HG03139 (cell line): ENCODE measurements at regions not wholly inside any gene's neighbourhood (a gene's known extent, or its start where the extent isn't known, plus 50 kb on each side); places are given as distances from the start of the nearest gene placed in this dataset.

Source experiments
- ATAC-seq: cut with Tn5 transposase; IDR thresholded peaks from one replicate; pipeline ENCODE4 v1.9.1; 2021; ENCODE audit not compliant: unreplicated experiment

DNA sequence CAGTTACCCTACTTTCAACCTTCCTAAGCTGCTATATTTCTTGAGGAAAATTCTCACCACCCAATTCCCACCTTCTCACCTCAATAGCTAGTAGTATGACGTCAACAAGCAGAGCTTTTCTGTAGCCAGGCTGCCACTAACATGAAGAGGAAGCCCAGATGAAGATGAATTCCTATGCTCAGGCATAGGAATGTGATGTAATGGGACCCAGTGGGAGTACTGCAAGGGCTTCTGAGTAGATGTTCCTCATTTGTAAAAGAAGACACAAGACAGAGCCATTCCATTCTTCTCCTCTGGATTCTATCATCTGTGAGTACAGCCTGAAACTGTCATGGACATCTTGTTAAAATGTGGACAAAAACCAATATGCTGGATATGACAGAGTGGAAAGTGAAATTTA, 81.6 kb upstream of the KLF3 start:
- ATAC-seq = no peak

DNA sequence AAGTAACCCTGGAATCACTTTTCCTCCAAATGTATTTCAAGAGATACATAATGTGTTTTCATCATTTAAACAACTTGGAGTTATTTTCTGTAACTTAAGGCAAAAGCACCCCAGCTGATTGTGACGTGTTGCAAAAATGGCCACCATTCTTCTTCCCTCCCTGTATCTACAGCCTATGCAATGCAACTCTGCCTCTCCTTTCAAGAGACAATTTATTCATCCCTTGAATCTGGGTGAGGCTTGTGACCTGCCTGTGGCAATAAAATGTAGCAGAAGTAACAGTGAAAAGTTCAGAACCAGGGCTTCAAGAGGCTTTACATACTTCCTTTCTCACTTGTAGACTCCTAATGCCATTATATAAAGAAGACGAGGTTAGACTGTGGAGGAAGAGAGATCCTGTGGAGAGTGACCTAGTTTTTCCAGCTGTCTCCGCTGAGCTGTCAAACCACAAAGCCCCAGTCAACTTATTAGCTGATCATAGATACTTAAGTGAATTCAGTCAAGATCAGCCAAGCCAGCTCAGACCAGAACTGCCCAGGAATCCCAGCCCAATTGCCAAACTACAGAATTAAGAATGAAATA, 81.0 kb upstream of the KLF3 start:
- no peak for ATAC-seq

DNA sequence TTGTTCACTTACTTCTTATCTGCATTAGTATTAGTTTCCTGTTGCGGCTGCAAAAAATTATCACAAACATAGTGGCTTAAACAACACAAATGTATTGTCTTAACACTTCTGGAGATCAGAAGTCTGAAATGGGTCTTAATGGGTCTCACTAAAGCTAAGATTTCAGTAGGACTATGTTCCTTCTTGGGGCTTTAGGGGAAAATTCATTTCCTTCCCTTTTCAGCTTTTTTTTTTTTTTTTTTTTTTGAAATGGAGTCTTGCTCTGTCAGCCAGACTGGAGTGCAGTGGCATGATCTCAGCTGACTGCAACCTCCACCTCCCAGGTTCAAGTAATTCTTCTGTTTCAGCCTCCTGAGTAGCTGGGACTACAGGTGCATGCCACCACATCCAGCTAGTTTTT, 78.1 kb upstream of the KLF3 start:
- no peak for ATAC-seq

GRCh38 chr4:38587106-38587505, 76.9 kb upstream of the KLF3 start:
- no peak for ATAC-seq

- no peak for ATAC-seq
These were observed 74.0 kb upstream of the KLF3 start for GRCh38 chr4:38590046-38590445.

DNA sequence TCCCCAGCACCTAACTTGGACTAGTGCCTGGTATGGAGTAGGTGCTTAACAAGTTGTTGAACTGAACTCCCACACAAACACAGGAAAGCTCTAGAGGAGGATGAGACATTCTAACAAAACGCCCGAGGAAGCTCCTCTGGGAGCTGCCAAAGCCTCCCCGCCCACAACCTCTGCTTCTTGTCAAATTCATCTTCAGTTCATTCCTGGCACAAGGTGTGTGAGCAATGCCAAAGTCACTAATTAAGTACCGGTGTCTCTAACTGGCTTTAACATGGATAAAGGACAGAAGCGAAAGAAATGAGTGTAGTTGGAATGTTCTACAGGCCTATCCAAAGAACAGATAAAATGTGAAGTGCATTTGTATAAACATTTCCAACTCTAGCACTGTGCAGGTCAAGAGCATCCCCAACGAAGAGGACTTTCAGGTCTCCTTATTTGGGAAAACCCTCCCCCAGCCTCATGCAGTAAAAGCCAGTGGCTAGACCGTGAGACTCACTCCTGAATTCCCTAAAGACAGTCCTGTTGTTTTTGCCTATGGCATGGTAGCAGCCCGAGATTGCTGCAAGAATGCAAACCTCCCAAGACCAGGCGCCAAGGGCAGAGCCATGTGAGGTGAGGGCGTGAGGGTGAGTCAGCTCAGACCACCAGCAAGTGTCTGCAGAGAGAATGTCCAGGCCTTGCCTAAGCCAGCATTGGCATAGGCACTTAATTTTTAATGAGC, 72.2 kb upstream of the KLF3 start:
- no peak for ATAC-seq

DNA sequence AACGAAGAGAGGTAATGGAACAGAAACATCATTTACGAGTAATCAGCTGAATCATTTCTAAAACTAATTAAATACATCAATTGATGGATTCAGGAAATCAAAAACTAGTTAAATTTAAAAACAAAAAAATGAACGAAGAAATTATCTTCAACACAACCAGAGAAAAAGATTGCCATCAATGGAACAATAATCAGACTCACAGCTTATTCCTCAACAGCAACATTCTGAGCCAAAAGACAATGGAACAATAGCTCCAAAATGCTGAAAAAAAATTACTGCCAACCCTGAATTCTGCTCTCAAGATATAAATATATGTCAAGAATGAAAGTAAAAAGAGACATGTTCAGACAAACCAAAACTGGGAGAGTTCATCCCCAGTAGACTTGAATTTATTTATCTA, 65.5 kb upstream of the KLF3 start:
- no peak for ATAC-seq

- ATAC-seq = no peak
These were observed 63.4 kb upstream of the KLF3 start for GRCh38 chr4:38600575-38600974.

DNA sequence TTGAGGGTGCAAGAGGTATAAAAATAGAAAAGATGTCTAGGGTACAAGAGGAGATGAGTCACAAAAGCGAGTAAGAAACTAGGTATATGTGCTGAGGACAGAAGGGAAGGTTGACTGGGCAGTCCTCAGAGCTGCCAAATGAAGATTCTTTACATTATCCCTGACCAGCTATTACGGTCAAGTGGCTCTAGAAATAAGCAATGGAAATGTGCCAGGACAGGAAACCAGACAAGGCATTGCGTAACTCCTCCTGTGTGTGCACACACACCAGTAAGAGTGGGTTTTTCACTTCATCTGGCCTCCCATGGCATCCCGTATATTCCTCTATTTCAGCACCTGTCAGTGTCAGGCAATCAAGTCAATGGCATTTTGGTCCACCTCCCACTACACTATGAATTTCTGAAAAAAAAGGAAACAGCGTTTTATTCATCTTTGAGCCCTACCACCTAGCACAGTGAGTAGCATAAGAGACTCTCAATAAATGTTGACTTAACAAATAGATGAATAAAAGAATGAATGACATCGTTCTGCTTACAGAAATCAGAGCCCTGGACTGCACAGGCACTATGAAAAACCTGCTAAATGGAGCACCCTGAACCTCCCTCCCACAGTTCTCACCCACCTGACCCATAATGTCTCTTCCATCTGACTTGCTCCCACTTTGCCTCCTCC, 62.6 kb upstream of the KLF3 start:
- no peak for ATAC-seq

DNA sequence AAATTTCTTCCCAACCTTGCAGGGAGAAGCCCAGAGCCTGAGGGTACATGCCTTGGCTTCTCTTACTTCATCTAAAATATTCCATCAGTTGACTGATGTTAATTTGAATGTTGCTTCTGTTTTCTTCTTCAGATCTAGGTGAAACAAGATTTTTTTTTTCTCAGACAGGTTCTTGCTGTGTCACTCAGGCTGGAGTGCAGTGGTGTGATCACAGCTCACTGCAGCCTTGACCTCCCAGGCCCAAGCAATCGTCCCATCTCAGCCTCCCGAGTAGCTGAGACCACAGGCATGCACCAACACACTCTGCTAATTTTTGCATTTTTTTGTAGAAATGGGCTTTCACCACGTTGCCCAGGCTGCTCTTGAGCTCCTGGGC, 62.1 kb upstream of the KLF3 start:
- ATAC-seq = no peak

DNA sequence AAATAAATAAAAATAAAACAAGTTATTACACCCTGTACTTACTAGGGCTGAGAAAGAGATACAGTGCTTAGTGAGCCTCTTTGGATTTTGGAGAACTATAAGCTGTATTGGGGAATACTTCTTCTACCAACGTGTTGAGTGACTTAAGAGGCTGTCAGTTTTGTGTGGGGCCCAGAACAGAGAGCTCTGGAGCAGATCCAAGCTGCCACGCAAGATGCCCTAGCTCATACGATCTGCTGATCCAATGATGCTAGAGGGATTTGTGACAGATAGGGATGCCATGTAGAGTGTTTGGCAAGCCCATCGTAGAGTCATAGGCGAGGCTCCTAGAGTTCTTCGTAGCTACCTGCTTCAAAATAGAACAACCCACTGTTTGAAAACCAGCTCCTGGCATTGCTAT, 60.3 kb upstream of the KLF3 start:
- ATAC-seq = no peak

DNA sequence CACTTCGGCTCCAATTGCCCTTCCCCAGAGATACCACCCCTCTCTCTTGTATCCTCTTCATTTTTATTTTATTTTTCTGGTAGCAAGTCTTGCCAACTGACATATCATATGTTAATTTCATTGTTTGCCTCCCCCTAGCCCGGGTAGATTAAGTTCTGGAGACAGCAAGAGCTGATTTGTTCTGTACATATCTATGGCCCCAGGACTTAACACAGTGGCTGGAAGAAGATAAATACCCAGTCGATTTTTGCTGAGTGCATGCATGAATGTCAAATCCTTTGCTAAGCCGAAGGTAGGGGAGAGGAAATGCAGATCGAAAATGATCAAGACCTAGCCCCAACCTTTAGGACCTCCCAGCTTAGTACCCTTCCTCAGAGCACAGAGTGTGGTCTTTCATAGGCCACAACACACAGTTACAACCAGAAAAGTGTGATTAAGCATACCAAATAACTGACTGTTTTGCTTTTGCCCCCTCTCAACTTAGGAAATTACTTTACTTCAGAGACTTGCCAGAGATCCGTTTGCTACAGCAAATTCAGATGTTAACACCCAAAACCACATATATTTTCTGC, 58.7 kb upstream of the KLF3 start:
- ATAC-seq = no peak

- no peak for ATAC-seq
These were observed 58.0 kb upstream of the KLF3 start for GRCh38 chr4:38605753-38606586.

- no peak for ATAC-seq
These were observed 57.5 kb upstream of the KLF3 start for GRCh38 chr4:38606587-38606905.

GRCh38 chr4:38609614-38610013, 54.4 kb upstream of the KLF3 start:
- no peak for ATAC-seq

- no peak for ATAC-seq
These were observed 53.5 kb upstream of the KLF3 start for GRCh38 chr4:38610521-38610920.

DNA sequence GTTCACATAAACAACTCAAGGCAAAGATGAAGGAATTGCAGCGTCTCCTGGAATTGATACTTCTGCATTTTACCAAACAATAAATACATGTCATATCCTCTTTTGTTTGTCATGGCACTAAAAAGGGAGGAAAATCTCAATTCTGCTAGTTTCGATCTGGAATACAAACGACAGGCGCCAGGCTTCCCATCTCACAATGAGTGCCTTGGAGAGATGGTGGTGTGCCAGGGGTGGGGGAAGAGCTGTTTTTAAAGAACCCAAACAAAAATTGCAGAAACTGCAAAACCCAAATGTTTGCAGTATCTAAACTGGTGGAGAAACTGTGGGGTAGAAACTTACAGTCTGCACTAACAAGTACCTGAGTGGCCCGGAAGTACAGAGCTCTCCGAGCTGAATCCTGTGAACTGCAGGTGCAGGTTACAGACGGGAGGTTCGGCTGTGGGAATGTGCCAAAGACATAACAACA, 53.0 kb upstream of the KLF3 start:
- no peak for ATAC-seq

DNA sequence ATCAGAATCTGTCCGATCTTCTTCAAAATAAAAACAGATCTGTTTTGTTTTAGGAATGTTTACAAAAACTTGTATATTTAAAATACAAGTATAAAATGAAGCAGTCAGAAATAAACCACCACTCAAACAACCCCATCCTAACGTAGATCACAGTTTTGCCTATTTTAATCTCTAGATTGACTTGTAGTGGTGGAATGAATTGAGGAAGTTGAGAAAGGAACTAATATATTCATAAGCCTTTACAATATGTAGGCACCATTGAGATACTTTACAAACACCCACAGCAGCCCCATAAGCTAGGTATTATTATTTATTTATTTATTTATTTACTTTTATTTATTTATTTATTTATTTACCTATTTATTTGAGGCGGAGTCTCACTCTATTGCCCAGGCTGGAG, 52.3 kb upstream of the KLF3 start:
- no peak for ATAC-seq

DNA sequence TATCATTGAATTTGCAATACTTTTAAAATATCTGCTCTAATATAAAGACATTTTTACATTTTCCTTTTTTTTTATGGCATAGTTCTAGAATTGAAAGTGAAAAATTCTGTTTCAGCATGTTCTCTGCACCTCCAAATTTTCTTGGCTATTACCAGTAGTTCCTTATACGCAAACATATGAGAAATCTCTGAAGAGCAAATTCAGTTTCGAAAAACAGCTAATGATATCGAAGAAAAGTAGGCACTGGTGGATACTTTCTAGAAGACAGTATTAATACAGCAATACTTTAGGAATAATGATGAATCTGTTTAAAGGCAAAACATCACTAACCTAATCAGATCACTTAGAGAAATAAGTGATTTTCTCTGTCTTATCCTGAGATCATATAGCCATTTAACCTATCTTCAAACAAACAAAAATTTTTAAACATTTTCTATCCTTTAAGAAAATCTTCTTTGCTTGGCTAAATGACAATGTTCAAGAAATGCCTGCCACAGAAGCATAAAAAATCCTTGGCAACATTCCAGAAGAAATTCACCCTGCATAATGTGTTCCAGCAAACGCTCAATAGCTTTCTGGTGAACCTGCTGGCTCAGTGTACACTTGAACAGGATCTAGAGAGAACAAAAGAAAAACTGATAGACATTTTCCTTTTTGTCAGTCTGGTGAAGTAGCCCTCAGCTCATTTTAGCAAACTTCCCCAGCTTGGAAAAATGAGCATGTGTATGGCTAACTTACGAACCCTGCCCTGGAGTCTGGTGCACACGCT, 51.2 kb upstream of the KLF3 start:
- ATAC-seq = no peak
